ENCODE measurements at regions not wholly inside any gene's neighbourhood (a gene's known extent, or its start where the extent isn't known, plus 50 kb on each side); places are given as distances from the start of the nearest gene placed in this dataset.

GRCh38 chr5:125416055-125416454 lies 669.6 kb upstream of the ZNF608 start:
- H3K4me1 ChIP-seq: peaks cover 0 to 30% (median 19%) of the 10 kb centered on the region in 4 donors
- H3K36me3 ChIP-seq: no peaks in the 10 kb centered on the region
- no peaks in the 10 kb centered on the region for H3K27me3 ChIP-seq
- no peak for DNase-seq (ENCODE audit: low spot score in 2 of 2)
- H3K9me3 ChIP-seq: no peaks in the 10 kb centered on the region
- H3K4me3 ChIP-seq: no peak overlapping the region
- H3K27ac ChIP-seq: no peak overlapping the region
- 57 to 59% methylated on average over 2 of the region's 2 CpGs for WGBS, 2 donors
- TF ChIP-seq EP300 (IDR thresholded peaks at IDR 0.05): no peak
- TF ChIP-seq POLR2A (IDR thresholded peaks at IDR 0.05): no peak
- no peak for TF ChIP-seq CTCF (IDR thresholded peaks at IDR 0.05)

- no peaks in the 10 kb centered on the region for H3K4me1 ChIP-seq
- WGBS, 2 donors: 92 to 93% methylated on average over 2 of the region's 2 CpGs
- H3K27ac ChIP-seq: no peak overlapping the region
- no peaks in the 10 kb centered on the region for H3K36me3 ChIP-seq
- H3K9me3 ChIP-seq: no peaks in the 10 kb centered on the region
- no peak for DNase-seq (ENCODE audit: low spot score in 2 of 2)
- H3K4me3 ChIP-seq: no peak overlapping the region
- H3K27me3 ChIP-seq: no peaks in the 10 kb centered on the region
- TF ChIP-seq POLR2A (IDR thresholded peaks at IDR 0.05): no peak
- no peak for TF ChIP-seq CTCF (IDR thresholded peaks at IDR 0.05)
- no peak for TF ChIP-seq EP300 (IDR thresholded peaks at IDR 0.05)
These were observed 674.6 kb upstream of the ZNF608 start for GRCh38 chr5:125421006-125421405.

GRCh38 chr5:125422342-125422741 lies 675.9 kb upstream of the ZNF608 start:
- Histone ChIP-seq H3K9me3 (no peaks in the 10 kb centered on the region), H3K4me3 (no peak overlapping the region), H3K4me1 (no peaks in the 10 kb centered on the region), H3K36me3 (no peaks in the 10 kb centered on the region), H3K27me3 (no peaks in the 10 kb centered on the region), H3K27ac (no peak overlapping the region)
- DNase-seq (ENCODE audit: low spot score in 2 of 2): no peak
- TF ChIP-seq POLR2A (IDR thresholded peaks at IDR 0.05) (no peak), CTCF (IDR thresholded peaks at IDR 0.05) (no peak), EP300 (IDR thresholded peaks at IDR 0.05) (no peak)
- WGBS, 2 donors: 78 to 83% methylated on average over 5 of the region's 5 CpGs

- no peak overlapping the region for H3K4me3 ChIP-seq
- 42 to 55% methylated on average over 6 of the region's 6 CpGs for WGBS, 2 donors
- no peak for DNase-seq (ENCODE audit: low spot score in 2 of 2)
- peaks cover 0 to 16% (median 0%) of the 10 kb centered on the region in 4 donors for H3K9me3 ChIP-seq
- no peaks in the 10 kb centered on the region for H3K27me3 ChIP-seq
- TF ChIP-seq POLR2A (IDR thresholded peaks at IDR 0.05) (no peak), EP300 (IDR thresholded peaks at IDR 0.05) (no peak), CTCF (IDR thresholded peaks at IDR 0.05) (no peak)
- H3K4me1 ChIP-seq: no peaks in the 10 kb centered on the region
- no peaks in the 10 kb centered on the region for H3K36me3 ChIP-seq
- no peak overlapping the region for H3K27ac ChIP-seq
These were observed 678.1 kb upstream of the ZNF608 start for GRCh38 chr5:125424402-125425141.

GRCh38 chr5:125429498-125429897 lies 683.1 kb upstream of the ZNF608 start:
- Histone ChIP-seq H3K4me3 (no peak overlapping the region), H3K27me3 (no peaks in the 10 kb centered on the region)

More at GRCh38 chr5:125429498-125429897, 683.1 kb upstream of the ZNF608 start:
- no peak overlapping the region for H3K27ac ChIP-seq
- TF ChIP-seq EP300 (IDR thresholded peaks at IDR 0.05): no peak
- TF ChIP-seq POLR2A (IDR thresholded peaks at IDR 0.05): no peak
- no peaks in the 10 kb centered on the region for H3K4me1 ChIP-seq
- DNase-seq (ENCODE audit: low spot score in 2 of 2): no peak
- peaks cover 0 to 16% (median 0%) of the 10 kb centered on the region in 4 donors for H3K9me3 ChIP-seq
- WGBS, 2 donors: 75 to 83% methylated on average over 1 of the region's 1 CpG
- H3K36me3 ChIP-seq: no peaks in the 10 kb centered on the region

Data from tibial nerve (tissue), 4 donors.